K562 (cell line): ENCODE measurements at regions not wholly inside any gene's neighbourhood (a gene's known extent, or its start where the extent isn't known, plus 50 kb on each side); places are given as distances from the start of the nearest gene placed in this dataset.

Experiments used
- KLF16 ChIP-seq: IDR thresholded peaks from 2 replicates; pipeline ENCODE4 v1.6.1; 2016; ENCODE audit warnings: antibody characterized with exemption
- ZNF263 ChIP-seq: sonication (generic); formaldehyde crosslinking; IDR thresholded peaks from 2 replicates; pipeline ENCODE4 v1.8.0; 2022; ENCODE audit warnings: mild to moderate bottlenecking, missing genetic modification reagents, borderline replicate concordance
- ZNF316 ChIP-seq: fragments of 450-650 bp; IDR thresholded peaks from 2 replicates; pipeline ENCODE4 v1.6.1; 2016

DNA sequence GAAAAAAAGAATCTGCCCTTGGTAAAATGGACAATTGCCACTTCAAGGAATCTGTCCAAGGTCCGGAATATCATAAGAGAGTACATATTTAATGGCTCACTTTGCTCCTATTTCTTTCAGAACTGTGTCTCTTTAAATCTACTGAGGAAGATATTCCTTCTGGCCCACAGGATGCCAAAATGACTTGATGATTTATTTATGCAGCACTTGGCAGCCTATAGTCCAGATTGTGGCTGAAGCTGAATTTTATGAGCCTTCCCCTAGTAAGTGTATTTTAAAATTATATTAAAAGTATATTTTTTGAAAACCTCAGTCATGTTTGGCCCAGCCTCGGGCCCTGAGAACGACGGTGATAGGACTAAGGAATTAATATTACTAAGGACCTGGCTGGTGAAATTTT is 465.1 kb upstream of the HNRNPA3 start:
- TF ChIP-seq ZNF316 (no peak), KLF16 (no peak), ZNF263 (CRISPR knock-in tag) (no peak)
